Fibroblast of peridontal ligament (primary cell): ENCODE measurements at regions not wholly inside any gene's neighbourhood (a gene's known extent, or its start where the extent isn't known, plus 50 kb on each side); places are given as distances from the start of the nearest gene placed in this dataset.

Source experiments
- DNase-seq: peaks from one replicate; pipeline ENCODE4 v3.0.0-alpha.2; 2010; ENCODE audit errors: extremely low read depth

DNA sequence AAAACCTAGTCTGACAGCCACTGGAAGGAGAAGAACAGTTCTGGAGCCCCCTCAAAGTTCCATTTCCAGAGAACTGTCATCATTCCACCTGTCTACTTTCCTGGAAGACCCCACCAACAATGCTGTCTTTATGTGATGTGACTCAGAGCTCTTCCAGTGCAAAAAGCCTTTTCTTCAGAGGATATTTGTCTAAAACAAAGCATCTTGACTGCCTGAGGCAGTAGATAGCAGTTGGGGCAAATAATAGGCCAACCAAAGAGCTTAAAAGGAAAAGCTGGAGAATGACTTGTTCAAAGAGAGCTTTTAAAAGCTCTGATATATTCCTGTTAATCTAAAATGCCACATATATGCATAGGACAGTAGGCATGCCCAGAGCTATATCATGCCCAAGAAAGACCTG lies 62.6 kb downstream of the MIS18A start:
- DNase-seq: no peak

DNA sequence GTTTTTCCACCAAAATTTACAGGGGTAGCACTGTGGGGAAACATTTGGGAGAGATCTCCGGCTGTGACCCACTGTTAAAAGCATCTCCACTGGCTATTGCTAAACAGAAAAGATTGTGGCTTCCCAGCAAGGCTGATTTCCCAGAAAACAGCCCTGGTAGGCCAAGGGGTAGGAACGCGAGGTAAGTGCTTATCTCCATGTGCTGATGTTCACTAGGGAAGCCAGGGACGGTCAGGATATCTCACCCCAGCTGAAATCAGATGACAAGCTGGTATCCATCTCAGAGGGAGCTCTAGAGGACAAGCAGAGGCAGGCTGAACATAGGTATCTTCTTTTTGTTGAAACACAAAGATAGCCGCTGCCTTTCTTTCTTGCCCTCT lies 63.6 kb downstream of the MIS18A start:
- no peak for DNase-seq

DNA sequence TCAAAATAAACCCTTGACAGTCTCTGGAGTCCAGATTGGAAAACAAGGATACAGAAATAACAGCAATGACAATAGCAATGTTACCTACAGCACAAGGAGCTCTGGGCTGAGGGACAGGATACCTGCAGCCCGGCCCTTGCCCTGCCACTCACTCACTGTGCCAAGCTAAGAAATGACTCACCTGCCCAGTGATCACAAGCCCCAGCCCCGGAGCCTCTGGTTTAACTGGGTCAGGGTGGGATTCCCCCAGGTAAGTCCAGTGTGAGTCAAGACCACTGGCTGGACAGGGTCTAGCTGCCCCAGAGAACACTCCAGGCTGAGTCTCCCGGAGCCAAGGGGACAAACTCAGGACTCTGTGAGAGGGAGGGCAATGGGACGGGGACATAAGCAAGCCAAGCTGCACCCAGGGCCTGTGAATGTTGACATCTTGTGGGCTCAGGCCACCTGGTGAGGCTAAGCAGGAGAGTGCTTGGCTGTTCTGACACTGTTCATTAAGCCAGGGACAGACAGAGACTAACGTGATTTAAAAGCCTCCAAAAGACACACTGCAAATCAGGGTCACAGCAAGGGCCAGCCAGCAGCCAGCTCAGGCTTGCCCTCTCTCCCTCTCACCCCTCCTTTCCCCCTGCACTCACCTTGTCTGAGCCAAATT lies 64.1 kb downstream of the MIS18A start:
- DNase-seq: no peak

DNA sequence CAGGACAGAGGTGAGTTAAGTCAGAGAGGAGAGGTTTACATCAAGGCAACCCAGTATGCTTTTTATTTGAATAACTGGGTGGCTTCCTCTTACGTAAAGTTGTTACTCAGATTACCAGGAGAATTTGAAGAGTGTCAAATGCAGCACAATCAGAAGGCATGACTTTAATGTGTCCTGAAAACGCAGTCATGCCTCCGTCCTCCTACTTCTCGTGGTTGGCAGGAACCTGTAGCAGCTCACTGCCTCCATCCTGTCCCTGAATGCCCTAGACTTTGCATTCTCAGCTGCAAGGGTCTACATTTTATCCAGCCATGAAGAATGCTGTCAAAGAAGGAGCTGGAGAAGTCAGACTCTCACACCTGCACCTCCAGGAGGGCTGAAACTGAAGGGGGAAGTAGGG lies 66.7 kb downstream of the MIS18A start:
- no peak for DNase-seq

DNA sequence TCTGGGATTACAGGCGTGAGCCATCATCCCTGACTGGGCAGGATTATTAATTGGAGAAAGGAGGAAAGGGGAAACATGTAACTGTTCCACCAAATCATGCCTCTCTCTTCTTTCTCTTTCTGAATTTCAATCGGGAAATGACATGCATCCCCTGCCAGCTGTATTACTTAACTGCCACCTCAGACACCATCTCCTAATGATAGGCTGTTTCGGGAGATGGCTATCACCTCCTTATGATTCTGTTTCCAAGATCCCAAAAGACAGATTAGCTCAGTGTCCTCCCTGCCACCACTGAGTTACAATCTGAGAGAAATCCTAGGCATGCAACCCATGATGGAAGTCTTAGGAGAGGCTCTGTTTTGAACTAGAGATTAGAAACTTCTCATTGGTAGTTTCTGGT lies 67.5 kb downstream of the MIS18A start:
- DNase-seq: no peak

DNA sequence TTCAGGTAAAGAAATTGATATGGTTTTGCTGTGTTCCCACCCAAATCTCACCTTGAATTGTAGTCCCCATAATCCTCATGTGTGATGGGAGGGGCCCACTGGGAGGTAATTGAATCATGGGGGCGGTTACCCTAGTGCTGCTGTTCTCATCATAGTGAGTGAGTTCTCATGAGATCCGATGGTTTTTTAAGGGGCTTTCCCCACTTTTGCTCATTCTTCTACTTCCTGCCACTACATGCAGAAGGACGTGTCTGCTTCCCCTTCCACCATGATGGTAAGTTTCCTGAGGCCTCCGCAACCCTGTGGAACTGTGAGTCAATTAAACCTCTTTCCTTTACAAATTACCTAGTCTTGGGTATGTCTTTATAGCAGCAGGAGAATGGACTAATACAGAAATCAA lies 69.3 kb downstream of the MIS18A start:
- no peak for DNase-seq

DNA sequence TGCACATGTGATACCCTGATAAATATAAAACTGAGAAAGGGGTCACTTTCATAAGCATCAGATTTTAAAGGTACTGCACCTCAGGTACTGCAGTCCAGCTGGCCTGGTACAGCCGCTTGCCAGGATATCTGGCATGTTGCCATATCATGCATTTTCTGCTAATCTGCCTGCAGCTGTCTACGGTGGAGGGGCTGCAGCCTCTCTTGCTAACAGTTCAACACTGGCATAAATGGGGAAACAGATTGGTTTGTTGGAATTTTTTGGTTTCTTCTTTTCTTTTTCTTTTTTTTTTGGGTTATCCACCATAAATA lies 71.5 kb downstream of the MIS18A start:
- DNase-seq: no peak

DNA sequence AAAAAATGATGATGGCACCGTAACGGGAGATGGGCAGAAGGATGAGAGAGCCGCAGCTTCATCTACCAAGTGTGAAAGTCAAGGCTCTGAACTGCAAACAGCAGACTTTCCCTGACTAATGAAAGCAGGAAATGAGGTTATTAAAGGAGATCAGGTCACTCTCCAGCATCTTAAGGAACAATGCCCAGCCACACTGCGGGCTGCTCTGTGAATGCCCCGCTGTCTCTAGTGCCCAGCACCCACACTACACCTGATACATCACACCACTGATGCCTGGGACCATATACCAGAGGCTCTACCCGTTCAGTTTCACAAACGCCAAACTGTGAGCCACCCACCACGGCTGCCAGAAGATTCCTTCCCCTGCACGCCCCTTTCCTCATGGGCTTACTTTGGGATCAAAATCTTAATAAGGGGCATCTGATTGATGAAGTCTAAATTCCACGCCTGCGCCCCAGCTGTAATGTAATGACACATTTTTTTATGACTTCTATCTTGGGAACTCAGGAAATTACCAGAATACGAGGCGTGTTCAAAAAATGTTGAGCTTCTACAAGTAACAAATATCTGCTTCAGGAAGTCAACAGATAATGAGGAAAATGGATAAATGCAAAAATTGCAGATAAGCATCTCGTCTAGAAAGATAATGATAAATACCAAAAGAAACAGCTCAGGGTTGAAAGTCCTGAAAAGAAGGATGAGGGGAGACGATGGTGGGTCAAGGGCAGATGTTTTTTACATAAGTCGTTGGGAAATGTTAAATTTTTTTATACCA lies 72.0 kb downstream of the MIS18A start:
- DNase-seq: no peak

DNA sequence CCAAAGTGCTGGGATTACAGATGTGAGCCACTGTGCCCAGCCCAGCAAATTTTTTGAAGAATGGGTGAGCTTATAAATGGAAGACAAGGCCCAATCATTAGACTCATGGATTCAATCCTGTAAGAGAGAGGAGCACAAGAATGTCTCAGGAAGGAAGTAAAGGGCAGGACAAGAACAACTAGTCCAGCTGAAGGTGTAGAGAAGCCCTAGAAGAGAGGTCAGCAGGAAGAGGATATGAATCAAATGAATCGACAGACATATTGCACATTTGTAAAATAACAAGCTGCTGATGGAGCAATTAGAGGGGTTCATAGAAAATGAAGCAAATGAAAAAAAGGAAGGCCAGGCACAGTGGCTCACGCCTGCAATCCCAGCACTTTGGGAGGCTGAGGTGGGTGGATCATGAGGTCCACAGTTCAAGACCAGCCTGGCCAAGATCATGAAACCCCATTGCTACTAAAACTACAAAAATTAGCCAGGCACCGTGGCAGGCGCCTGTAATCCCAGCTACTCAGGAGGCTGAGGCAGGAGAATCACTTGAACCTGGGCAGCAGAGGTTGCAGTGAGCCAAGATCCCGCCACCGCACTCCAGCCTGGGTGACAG lies 74.9 kb downstream of the MIS18A start:
- DNase-seq: no peak

DNA sequence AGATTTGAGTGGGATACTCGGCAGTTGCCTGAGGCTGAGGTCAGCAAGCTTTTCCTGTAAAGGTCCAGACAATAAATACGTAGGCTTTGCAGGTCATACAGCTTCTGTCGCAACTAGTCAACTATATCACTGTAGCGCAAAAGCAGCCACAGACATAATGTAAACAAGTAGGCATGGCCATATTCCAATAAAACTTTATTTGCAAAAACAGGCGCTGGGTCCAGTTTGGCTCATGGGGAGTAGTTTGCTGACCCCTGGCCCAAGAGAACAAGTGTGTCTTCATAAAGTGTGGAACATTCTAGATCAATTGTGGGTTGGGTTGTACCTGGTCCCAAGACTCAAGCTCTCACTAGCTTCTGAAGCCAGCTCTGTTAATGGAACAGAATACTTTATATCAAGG lies 78.8 kb downstream of the MIS18A start:
- no peak for DNase-seq

DNA sequence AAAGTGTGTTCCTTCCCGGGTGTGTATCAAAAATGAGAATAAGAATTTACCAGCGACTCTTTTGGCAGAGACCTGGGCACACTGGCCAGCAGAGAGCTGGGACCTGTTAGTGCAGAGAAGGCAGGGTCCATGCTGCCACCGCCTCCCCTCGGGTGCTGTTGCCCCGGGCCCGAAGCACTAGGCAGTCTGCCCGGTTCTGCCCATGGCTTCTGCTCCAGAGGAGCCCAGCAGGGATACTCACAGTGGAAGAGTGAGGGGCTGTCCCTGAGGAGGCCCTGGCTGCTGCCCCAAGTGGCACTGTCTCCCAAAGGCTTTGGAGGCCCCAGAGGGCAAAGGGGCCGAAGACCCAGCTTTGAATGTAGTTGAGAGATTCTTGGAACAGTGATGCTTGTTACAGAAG lies 80.5 kb downstream of the MIS18A start:
- no peak for DNase-seq

DNA sequence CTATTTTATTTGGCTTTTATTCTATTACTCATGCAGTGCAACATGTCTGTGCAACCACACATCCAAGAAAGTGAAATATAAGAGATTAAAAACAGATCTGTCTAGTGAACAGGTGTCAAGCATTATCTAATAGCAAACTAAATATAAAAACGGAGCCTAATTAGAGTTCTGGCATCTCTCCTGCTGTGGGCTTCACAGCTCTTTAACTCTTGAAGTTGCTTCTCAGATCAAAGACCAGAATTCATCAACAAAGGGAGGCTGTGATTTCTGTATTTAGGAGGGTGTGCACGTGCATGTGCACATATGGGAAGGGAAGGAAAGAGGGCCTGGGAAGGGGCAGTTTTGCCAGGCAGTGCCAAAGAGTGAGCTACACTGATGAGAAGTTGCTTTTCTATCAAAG lies 81.0 kb downstream of the MIS18A start:
- no peak for DNase-seq

DNA sequence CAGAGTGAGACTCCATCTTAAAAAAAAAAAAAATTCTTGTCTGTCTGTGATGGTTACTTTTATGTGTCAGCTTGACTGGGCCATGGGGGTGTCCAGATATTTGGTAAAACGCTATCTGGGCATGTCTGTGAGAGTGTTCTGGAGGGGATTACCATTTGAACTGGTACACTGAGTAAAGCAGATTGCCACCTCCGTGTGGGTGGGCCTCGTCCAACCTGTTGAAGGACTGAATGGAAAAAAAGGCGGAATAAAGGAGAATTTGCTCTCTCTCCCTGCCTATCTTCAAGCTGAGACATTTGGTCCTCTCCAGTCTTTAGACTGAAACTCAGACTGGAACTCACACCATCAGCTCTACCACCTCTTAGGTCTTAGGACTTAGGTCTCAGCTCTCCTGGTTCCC lies 82.8 kb downstream of the MIS18A start:
- DNase-seq: no peak

DNA sequence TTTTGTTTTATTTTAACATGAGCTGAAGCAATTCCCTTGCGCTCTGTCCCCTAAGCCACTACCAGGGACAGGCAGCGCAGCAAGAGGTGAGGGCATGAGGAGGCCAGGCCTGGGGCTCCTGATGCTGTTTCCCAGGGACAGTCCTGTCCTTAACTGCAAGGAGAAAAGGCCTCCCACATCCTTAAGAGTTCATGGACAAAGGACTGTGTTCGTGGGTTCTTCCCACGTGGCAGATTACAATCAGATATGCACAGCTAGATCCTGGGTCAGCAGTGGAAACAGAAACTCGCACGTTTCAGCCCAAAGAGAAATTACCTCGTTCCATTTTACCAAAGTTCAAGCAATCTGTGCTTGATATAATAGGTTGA lies 85.8 kb downstream of the MIS18A start:
- no peak for DNase-seq

DNA sequence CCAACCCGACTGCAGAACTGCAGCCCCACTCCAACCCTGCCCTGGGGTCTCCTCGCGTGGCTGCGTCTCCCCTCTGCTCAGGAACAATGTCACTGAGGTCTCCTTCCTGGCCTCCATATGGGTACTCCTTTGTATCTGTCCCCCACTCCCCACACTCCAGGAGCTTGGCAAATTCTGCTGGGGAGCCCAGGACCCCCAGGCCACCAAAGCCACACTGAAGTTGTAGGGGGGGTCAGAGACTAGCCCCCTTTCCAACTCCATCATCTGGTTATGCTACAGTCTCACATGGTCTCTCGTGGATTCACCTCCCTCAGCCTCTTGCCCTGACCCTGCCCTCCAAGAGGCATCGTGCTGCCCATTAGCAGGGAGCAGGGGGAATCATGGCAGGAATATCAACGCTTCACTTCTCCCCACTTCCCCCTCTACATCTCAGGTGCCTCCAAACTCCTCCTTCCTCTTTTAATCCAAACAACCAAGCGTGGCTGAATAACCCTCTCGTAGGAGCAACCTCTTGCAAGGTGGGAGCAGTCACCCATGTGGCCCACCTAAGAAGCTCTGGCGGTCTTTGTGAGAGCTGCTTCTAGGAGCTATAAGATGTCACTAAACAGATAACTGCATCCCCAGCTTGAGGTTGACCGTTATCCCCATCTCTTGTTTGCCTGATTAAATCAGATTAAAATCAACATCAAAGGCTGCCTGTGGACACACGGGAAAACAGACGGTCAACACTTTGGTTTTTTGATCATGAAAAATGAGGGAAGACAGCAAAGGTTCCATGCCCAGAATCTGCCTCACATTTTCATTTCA lies 86.4 kb downstream of the MIS18A start:
- no peak for DNase-seq

DNA sequence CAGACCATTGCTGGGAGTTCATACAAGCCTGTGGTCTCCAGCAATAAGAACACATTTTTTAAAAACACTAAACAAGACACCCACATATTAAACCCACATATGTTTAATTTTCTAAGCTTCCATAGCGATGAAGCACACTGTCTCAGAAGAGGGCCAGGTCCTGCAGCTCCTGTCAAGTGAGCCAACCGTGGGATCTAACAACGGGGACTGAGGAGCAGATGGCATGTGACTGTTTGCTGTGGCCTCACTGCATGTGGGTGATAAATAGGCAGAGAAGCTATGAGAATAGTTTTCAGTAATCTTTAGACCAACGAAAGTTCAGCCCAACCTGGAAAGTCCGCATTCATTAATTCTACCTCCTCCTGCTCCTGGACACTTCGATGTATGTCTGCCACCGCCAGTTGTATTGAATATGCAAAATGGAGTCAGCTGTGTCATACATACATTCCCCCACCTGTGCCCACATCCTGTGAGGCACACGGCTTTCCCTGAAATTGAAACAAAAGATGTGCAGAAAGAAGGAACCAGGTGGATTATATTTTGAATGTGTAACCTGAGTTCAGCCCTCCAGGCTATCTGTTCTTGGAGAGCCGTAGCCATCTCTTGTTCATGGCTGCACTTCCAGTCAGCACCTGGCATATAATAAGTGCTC lies 88.2 kb downstream of the MIS18A start:
- DNase-seq: no peak

DNA sequence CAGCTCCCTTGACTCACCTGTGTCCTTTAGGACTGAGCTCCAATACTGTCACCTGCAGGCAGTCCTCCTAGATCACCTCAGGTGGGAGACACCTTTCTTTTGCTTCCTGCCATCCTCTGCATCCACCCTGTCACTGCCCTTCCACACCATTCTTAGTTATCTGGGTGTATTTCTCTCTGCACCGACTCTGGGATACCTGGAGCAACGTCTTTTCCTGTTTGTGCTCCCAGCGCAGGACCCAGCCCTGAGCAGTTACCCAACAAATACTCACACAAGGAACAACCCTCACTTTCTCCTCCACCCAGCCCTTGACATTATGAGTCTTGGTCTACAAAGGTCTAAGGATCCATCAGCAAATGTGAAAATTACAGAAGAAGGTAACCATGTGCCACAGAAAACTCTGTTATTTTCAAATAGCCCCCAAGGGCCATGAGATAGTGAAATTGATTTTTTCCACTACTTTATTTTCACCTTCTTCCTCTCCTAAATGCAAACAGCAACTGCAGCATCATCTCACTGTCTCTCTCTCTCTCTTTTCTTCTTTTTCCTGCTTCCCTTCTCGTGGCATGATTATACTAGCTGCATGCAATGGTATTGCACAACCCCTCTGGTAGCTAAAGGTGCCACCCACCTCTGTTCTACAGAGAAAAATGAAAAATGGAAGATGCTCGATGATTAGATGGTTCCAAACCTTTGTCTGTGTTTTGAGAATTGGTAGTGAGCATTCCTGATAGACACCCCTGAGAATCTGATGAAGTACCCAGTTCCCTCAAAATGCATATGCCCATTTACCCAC lies 89.0 kb downstream of the MIS18A start:
- DNase-seq: no peak

DNA sequence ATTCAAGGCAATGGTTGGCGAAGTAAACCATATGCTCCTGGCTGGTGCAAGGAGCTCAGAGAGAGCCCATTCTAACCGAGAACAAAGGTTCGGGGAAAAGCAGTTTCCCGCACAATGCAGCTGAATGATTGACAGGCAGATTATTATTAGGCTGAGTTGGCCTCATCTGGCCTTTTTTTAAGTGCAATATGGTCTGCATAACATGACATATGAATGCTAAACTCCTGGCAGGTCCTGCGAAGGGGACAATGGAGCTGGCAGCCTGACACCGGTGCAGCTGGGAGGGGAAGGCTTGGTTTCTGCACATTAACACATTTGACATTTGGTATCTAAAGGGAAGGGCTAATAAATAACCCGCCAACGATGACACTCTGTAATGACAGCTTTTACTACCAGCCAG lies 92.0 kb downstream of the MIS18A start:
- DNase-seq: no peak

DNA sequence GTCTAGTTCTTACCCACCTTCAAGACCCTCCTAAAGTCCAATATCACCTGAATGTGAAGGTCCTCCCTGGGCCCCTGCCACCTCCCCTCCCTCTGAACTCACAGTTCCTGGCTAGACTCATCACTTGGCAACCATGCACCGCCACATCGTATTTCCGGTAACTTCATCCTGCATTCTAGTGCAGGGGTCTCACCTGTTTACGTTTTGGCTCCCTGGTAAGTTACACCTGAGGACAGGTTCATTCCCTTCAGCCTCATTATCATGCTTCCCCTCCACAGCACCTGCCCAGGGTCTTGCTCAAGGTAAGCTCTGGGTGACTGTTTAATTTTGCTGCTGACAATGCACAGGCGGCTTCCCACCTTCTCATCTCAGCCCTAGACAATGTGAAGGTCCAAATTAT lies 93.1 kb downstream of the MIS18A start:
- DNase-seq: no peak

DNA sequence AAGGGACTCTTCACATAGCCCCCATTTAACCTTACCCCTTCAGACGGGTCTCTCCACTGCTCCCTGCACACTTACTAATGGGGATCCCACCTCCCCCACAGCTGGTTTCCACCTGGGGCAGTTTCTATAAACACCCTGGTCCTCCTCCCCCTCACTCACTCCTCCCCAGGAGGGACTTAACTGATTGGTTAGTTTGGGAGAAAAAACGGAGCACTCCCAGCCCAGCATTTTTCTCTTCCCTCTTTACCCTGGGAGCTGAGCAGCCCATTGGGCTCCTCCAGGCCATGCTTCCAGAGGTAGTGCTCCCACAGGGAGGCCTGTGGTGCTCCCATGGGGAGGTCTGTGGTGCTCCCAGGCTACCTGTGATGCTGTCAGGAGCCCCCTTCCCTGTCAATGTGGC lies 93.7 kb downstream of the MIS18A start:
- DNase-seq: no peak

DNA sequence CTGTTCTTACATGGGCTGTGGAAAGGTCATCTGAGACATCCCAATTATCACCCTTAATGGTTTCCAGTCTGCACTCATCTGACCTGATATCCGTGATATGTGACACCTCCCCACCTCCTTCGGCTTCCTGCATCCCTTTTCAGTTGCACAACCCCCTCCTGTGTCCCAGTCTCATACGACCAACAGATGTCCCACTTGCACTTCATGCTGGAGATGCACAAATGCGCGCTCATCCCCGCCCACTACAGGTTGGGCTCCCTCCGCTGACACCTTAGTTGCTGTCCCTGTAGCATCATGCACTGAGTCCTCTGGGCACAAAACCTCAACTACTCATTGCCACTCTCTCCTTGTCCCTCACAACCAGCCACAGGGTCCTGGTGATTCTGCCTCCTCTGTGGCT lies 94.4 kb downstream of the MIS18A start:
- DNase-seq: no peak

DNA sequence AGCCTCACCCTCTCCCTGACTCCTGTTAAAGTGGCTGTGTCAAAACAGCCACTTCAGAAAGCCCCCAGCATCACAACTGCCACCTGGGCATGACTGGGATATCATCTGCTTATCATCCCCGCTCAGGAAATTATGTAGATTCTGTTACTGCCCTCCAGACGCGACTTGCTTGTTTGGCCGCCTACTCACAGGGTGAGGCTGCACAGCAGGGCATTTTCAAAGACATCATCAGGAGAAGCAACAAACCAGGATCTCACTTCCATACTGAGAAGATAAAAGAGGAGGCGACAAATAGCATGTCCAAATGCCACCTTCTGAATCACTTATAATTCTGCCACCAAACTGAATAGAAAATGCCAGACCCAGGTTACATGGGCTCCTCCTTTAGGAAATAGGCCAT lies 94.8 kb downstream of the MIS18A start:
- DNase-seq: no peak
